ENCODE measurements at regions not wholly inside any gene's neighbourhood (a gene's known extent, or its start where the extent isn't known, plus 50 kb on each side); places are given as distances from the start of the nearest gene placed in this dataset.
A peak's percentile ranks its signal among the peaks of the same experiment; 100 is the strongest.

GRCh38 chr5:60374409-60374808 lies 325.6 kb downstream of the DEPDC1B start:
- no peak for DNase-seq (ENCODE audit: low read depth)

- DNase-seq (ENCODE audit: low read depth) = no peak
Observed at GRCh38 chr5:60372786-60373185, 327.2 kb downstream of the DEPDC1B start.

- no peak for DNase-seq (ENCODE audit: low read depth)
Observed at GRCh38 chr5:60371065-60371464, 328.9 kb downstream of the DEPDC1B start.

- no peak for DNase-seq (ENCODE audit: low read depth)
Observed at GRCh38 chr5:60370508-60370907, 329.5 kb downstream of the DEPDC1B start.

GRCh38 chr5:60369391-60369790 lies 330.6 kb downstream of the DEPDC1B start:
- no peak for DNase-seq (ENCODE audit: low read depth)

GRCh38 chr5:60368100-60368499 lies 331.9 kb downstream of the DEPDC1B start:
- no peak for DNase-seq (ENCODE audit: low read depth)

GRCh38 chr5:60366489-60366888 lies 333.5 kb downstream of the DEPDC1B start:
- no peak for DNase-seq (ENCODE audit: low read depth)

- peak; percentile 5 for DNase-seq (ENCODE audit: low read depth)
Observed at GRCh38 chr5:60365001-60365400, 335.0 kb downstream of the DEPDC1B start.

- peak; percentile 81 for DNase-seq (ENCODE audit: low read depth)
Observed at GRCh38 chr5:60362158-60362557, 337.8 kb downstream of the DEPDC1B start.

GRCh38 chr5:60360355-60360754 lies 339.6 kb downstream of the DEPDC1B start:
- no peak for DNase-seq (ENCODE audit: low read depth)

- no peak for DNase-seq (ENCODE audit: low read depth)
Observed at GRCh38 chr5:60357302-60357701, 342.7 kb downstream of the DEPDC1B start.

GRCh38 chr5:60356745-60357144 lies 343.2 kb downstream of the DEPDC1B start:
- DNase-seq (ENCODE audit: low read depth) = no peak

- no peak for DNase-seq (ENCODE audit: low read depth)
Observed at GRCh38 chr5:60355181-60355580, 344.8 kb downstream of the DEPDC1B start.

GRCh38 chr5:60354311-60354710 lies 345.7 kb downstream of the DEPDC1B start:
- no peak for DNase-seq (ENCODE audit: low read depth)

- DNase-seq (ENCODE audit: low read depth) = no peak
Observed at GRCh38 chr5:60352992-60353599, 346.9 kb downstream of the DEPDC1B start.

GRCh38 chr5:60350794-60351193 lies 349.2 kb downstream of the DEPDC1B start:
- no peak for DNase-seq (ENCODE audit: low read depth)

GRCh38 chr5:60349891-60350415 lies 350.0 kb downstream of the DEPDC1B start:
- DNase-seq (ENCODE audit: low read depth) = no peak

GRCh38 chr5:60346393-60346792 lies 353.6 kb downstream of the DEPDC1B start:
- peak; percentile 16 for DNase-seq (ENCODE audit: low read depth)

- no peak for DNase-seq (ENCODE audit: low read depth)
Observed at GRCh38 chr5:60343102-60343501, 356.9 kb downstream of the DEPDC1B start.

GRCh38 chr5:60340965-60341471 lies 358.9 kb downstream of the DEPDC1B start:
- DNase-seq (ENCODE audit: low read depth) = peak; percentile 9

GRCh38 chr5:60340326-60340725 lies 359.6 kb downstream of the DEPDC1B start:
- no peak for DNase-seq (ENCODE audit: low read depth)

- DNase-seq (ENCODE audit: low read depth) = no peak
Observed at GRCh38 chr5:60339691-60340201, 360.2 kb downstream of the DEPDC1B start.

- no peak for DNase-seq (ENCODE audit: low read depth)
Observed at GRCh38 chr5:60338846-60339245, 361.1 kb downstream of the DEPDC1B start.

- DNase-seq (ENCODE audit: low read depth) = no peak
Observed at GRCh38 chr5:60336491-60336890, 363.5 kb downstream of the DEPDC1B start.
